ENCODE measurements at regions not wholly inside any gene's neighbourhood (a gene's known extent, or its start where the extent isn't known, plus 50 kb on each side); places are given as distances from the start of the nearest gene placed in this dataset.

DNA sequence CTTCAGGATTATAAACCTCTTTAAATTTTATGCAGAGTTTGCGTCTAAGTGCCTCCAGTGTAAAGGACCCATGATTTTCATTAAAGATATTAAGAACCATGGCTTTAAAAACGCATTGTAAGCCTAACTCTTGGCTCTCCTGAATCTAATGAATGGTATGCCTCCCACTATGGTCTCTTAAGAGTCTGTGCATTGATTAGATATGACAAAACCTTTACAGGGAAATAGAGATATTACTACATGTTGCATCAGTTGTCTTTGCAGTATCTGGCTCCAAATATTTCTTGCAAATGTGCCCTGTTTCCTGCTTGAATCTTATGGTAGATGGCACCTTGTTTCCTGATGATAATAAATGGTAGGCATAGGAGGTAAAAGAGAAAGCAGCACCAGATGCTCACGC is 189.3 kb upstream of the FSHR start:
- TF ChIP-seq, protein P1, sequence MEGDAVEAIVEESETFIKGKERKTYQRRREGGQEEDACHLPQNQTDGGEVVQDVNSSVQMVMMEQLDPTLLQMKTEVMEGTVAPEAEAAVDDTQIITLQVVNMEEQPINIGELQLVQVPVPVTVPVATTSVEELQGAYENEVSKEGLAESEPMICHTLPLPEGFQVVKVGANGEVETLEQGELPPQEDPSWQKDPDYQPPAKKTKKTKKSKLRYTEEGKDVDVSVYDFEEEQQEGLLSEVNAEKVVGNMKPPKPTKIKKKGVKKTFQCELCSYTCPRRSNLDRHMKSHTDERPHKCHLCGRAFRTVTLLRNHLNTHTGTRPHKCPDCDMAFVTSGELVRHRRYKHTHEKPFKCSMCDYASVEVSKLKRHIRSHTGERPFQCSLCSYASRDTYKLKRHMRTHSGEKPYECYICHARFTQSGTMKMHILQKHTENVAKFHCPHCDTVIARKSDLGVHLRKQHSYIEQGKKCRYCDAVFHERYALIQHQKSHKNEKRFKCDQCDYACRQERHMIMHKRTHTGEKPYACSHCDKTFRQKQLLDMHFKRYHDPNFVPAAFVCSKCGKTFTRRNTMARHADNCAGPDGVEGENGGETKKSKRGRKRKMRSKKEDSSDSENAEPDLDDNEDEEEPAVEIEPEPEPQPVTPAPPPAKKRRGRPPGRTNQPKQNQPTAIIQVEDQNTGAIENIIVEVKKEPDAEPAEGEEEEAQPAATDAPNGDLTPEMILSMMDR (IDR thresholded peaks at IDR 0.05): no peak
- no peak for TF ChIP-seq POLR2A (IDR thresholded peaks at IDR 0.05; ENCODE audit: low read depth)
- no peak for TF ChIP-seq POLR2AphosphoS5 (IDR thresholded peaks at IDR 0.05)

Data from esophagus muscularis mucosa (tissue), 3 donors.